Panc1 (cell line): ENCODE measurements at regions not wholly inside any gene's neighbourhood (a gene's known extent, or its start where the extent isn't known, plus 50 kb on each side); places are given as distances from the start of the nearest gene placed in this dataset.

ENCODE experiments used
- ATAC-seq: fragments of 200-7000 bp; cut with Tn5 transposase; 2 replicates; pipeline ENCODE4 v1.9.1; 2020; ENCODE audit warnings: mild to moderate bottlenecking, moderate library complexity
- BruUV-seq: library from RNA; stranded (reverse); fragments of 400-500 nt; replicated peaks from 2 replicates; lab custom pipeline; 2021; lab: Mats Ljungman, UMichigan
- CTCF ChIA-PET: fragments of 300-600 bp; sonication (Branson Sonifier 250); formaldehyde crosslinking; loops from one replicate; lab custom pipeline; 2022; ENCODE audit warnings: antibody characterized with exemption; lab: Charles Lee
- POLR2A ChIA-PET: fragments of 300-600 bp; sonication (Branson Sonifier 250); formaldehyde crosslinking; loops from one replicate; lab custom pipeline; 2022; ENCODE audit warnings: antibody characterized with exemption; lab: Charles Lee
- DNase-seq: peaks from one replicate; pipeline ENCODE4 v3.0.0-alpha.2; 2010; ENCODE audit warnings: low read depth, low spot score
- H3K27ac ChIP-seq: 2 replicates; pipeline ENCODE4 v1.5.1; 2011; ENCODE audit warnings: mild to moderate bottlenecking, low read length, inconsistent platforms
- H3K27me3 ChIP-seq: fragments of 200-500 bp; sonication (Bioruptor generic); 2 replicates; pipeline ENCODE4 v1.6.0; 2014; ENCODE audit warnings: low read length, inconsistent platforms; ENCODE audit not compliant: control insufficient read depth, insufficient read depth
- H3K36me3 ChIP-seq: fragments of 200-500 bp; sonication (Bioruptor generic); 2 replicates; pipeline ENCODE4 v1.5.1; 2014; ENCODE audit warnings: inconsistent platforms, mild to moderate bottlenecking, low read length, moderate library complexity; ENCODE audit not compliant: control insufficient read depth, insufficient read depth
- H3K4me1 ChIP-seq: 2 replicates; pipeline ENCODE4 v1.5.1; 2011; ENCODE audit warnings: inconsistent platforms, mild to moderate bottlenecking, low read length, moderate library complexity; ENCODE audit not compliant: control insufficient read depth, insufficient read depth
- H3K4me3 ChIP-seq, 2 experiments: 2 replicates each; pipeline ENCODE4 v1.5.1; 2011 to 2012; ENCODE audit warnings: low read depth in 2 of 2, low read length in 2 of 2, mild to moderate bottlenecking in 2 of 2, inconsistent platforms in 1 of 2, moderate library complexity in 1 of 2
- H3K9me3 ChIP-seq: fragments of 200-500 bp; sonication (Bioruptor generic); 2 replicates; pipeline ENCODE4 v1.5.1; 2014; ENCODE audit warnings: low read depth, mild to moderate bottlenecking, inconsistent platforms, low read length, moderate library complexity; ENCODE audit not compliant: control insufficient read depth, insufficient read depth
- POLR2AphosphoS5 ChIP-seq: IDR thresholded peaks from 2 replicates; pipeline ENCODE4 v1.6.1; 2012; ENCODE audit warnings: mild to moderate bottlenecking, low read depth, low read length, moderate library complexity
- SIN3A ChIP-seq: IDR thresholded peaks from 2 replicates; pipeline ENCODE4 v1.6.1; 2012; ENCODE audit warnings: low read depth, mild to moderate bottlenecking, low read length, moderate library complexity, borderline replicate concordance; ENCODE audit not compliant: insufficient read depth
- TCF7L2 ChIP-seq: IDR thresholded peaks from 2 replicates; pipeline ENCODE4 v1.6.1; 2011; ENCODE audit warnings: mild to moderate bottlenecking, low read depth, low read length, inconsistent platforms
- in situ Hi-C: cut with HindIII; loops from 2 replicates; pipeline ENCODE4 v1.10.0; 2016; ENCODE audit warnings: low sequenced_read_pairs, low pct_unique_long_range_greater_than_20kb
- intact Hi-C: fragments of 100-400 bp; cut with micrococcal nuclease; formaldehyde crosslinking; loops from one replicate; pipeline ENCODE4 v1.10.0; 2022; ENCODE audit not compliant: unreplicated experiment
- TF ChIP-seq, protein P1 (sequence below): fragments of 450-650 bp; IDR thresholded peaks from 2 replicates; pipeline ENCODE4 v1.5.1; 2017; ENCODE audit warnings: mild to moderate bottlenecking
- TF ChIP-seq, protein P2 (sequence below), 2 experiments: IDR thresholded peaks; 2 replicates each; pipeline ENCODE4 v1.6.1; 2011 to 2012; ENCODE audit warnings: low read depth in 2 of 2, control low read depth in 1 of 2, low read length in 1 of 2, mild to moderate bottlenecking in 1 of 2, moderate library complexity in 1 of 2; ENCODE audit not compliant: insufficient read depth in 1 of 2

DNA sequence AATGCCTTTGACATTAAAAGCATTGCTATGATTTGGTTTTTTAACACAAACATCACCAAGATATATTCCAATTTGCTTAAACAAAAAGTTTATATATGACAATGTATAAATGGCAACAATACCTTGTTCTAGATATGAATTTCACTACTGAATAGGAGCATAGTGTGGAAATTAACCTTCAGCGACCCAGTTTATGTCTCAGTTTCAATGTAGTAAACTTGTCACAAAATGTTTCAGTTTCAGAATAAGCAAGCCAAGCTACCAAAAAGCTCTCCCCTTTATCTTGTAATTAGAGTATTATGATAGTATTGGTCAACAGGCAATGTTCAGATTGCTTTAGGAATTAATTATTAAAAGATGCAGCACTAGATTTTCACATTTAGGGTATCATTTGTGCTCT, 99.6 kb upstream of the PCDH15 start:
- CTCF ChIA-PET = interaction anchor here (0.6 kb wide), 1 partner anchor 271 kb away, joined by 3 read pairs; no protein-coding TSS in a partner anchor
- Histone ChIP-seq H3K36me3 (no peaks in the 10 kb centered on the region), H3K4me3 (no peak overlapping the region), H3K27me3 (no peaks in the 10 kb centered on the region), H3K27ac (no peak overlapping the region), H3K4me1 (no peaks in the 10 kb centered on the region), H3K9me3 (no peaks in the 10 kb centered on the region)
- ATAC-seq (no peak), DNase-seq (no peak)
- POLR2A ChIA-PET = no interaction called here
- TF ChIP-seq TCF7L2 = no peak
- TF ChIP-seq, protein P1, sequence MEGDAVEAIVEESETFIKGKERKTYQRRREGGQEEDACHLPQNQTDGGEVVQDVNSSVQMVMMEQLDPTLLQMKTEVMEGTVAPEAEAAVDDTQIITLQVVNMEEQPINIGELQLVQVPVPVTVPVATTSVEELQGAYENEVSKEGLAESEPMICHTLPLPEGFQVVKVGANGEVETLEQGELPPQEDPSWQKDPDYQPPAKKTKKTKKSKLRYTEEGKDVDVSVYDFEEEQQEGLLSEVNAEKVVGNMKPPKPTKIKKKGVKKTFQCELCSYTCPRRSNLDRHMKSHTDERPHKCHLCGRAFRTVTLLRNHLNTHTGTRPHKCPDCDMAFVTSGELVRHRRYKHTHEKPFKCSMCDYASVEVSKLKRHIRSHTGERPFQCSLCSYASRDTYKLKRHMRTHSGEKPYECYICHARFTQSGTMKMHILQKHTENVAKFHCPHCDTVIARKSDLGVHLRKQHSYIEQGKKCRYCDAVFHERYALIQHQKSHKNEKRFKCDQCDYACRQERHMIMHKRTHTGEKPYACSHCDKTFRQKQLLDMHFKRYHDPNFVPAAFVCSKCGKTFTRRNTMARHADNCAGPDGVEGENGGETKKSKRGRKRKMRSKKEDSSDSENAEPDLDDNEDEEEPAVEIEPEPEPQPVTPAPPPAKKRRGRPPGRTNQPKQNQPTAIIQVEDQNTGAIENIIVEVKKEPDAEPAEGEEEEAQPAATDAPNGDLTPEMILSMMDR = no peak
- no peak for TF ChIP-seq SIN3A
- no peak for TF ChIP-seq POLR2AphosphoS5
- TF ChIP-seq, protein P2, sequence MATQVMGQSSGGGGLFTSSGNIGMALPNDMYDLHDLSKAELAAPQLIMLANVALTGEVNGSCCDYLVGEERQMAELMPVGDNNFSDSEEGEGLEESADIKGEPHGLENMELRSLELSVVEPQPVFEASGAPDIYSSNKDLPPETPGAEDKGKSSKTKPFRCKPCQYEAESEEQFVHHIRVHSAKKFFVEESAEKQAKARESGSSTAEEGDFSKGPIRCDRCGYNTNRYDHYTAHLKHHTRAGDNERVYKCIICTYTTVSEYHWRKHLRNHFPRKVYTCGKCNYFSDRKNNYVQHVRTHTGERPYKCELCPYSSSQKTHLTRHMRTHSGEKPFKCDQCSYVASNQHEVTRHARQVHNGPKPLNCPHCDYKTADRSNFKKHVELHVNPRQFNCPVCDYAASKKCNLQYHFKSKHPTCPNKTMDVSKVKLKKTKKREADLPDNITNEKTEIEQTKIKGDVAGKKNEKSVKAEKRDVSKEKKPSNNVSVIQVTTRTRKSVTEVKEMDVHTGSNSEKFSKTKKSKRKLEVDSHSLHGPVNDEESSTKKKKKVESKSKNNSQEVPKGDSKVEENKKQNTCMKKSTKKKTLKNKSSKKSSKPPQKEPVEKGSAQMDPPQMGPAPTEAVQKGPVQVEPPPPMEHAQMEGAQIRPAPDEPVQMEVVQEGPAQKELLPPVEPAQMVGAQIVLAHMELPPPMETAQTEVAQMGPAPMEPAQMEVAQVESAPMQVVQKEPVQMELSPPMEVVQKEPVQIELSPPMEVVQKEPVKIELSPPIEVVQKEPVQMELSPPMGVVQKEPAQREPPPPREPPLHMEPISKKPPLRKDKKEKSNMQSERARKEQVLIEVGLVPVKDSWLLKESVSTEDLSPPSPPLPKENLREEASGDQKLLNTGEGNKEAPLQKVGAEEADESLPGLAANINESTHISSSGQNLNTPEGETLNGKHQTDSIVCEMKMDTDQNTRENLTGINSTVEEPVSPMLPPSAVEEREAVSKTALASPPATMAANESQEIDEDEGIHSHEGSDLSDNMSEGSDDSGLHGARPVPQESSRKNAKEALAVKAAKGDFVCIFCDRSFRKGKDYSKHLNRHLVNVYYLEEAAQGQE (IDR thresholded peaks at IDR 0.05; ENCODE audit: insufficient read depth in 1 of 2, low read depth in 2 of 2, low read length in 1 of 2) = no peak
- BruUV-seq = no TSS peak
- intact Hi-C loops (no loop called here), in situ Hi-C loops (no loop called here)

DNA sequence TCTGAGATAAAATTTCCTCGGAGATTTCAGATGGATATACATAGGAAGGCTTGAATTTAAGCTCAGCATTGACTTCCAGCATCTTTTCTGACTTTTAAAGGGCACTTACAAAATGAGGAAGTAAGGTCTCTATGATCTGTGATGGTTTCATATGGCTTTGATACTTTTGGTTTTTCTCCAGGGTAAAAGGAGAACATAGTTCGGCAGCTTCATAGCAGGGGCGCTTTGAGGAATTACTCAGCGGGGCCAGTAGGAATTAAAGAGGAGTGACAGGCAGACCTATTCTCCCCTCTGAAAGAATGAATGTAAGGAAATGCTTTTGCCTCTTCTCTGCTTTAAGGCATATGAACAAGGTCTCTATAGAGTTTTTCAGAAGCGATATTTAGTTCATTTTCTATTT, 80.0 kb upstream of the PCDH15 start:
- intact Hi-C loops = no loop called here
- ATAC-seq (no peak), DNase-seq (no peak)
- Histone ChIP-seq H3K36me3 (no peaks in the 10 kb centered on the region), H3K27ac (no peak overlapping the region), H3K9me3 (no peaks in the 10 kb centered on the region), H3K4me1 (no peaks in the 10 kb centered on the region), H3K27me3 (no peaks in the 10 kb centered on the region), H3K4me3 (no peak overlapping the region)
- in situ Hi-C loops = no loop called here
- CTCF ChIA-PET = no interaction called here
- BruUV-seq = no TSS peak
- POLR2A ChIA-PET = no interaction called here
- TF ChIP-seq TCF7L2 (no peak), SIN3A (no peak), POLR2AphosphoS5 (no peak)
- TF ChIP-seq, protein P1 = no peak
- TF ChIP-seq, protein P2 (IDR thresholded peaks at IDR 0.05; ENCODE audit: insufficient read depth in 1 of 2, low read depth in 2 of 2, low read length in 1 of 2) = no peak
